GM19452 (cell line): ENCODE measurements at regions not wholly inside any gene's neighbourhood (a gene's known extent, or its start where the extent isn't known, plus 50 kb on each side); places are given as distances from the start of the nearest gene placed in this dataset.
"Not testable (repeated sequence)": the region's sequence is repeated elsewhere in the genome, so short reads cannot be mapped to it uniquely, and the experiment has no call there.

Source experiments
- ATAC-seq: cut with Tn5 transposase; IDR thresholded peaks from one replicate; pipeline ENCODE4 v1.9.1; 2021; ENCODE audit not compliant: unreplicated experiment

DNA sequence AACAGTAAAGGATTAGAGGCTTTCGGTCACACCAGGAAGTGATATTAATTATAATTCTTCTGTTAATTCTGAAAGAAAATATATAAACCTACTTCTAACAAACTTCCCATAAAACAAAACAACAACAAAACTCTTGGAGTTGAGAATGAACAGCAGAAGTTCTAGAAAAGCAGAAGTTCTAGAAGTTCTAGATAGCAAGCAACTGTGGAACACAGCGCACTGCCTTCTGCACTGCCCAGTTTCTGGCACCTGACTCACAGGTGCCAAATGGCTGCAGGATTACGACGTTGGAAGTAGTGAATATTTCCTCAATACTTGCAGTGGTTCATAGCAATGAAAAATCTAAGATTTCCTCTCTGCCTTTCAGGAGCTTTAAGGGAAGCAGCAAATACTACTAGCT, 132.2 kb downstream of the OR13A1 start:
- ATAC-seq: no peak

DNA sequence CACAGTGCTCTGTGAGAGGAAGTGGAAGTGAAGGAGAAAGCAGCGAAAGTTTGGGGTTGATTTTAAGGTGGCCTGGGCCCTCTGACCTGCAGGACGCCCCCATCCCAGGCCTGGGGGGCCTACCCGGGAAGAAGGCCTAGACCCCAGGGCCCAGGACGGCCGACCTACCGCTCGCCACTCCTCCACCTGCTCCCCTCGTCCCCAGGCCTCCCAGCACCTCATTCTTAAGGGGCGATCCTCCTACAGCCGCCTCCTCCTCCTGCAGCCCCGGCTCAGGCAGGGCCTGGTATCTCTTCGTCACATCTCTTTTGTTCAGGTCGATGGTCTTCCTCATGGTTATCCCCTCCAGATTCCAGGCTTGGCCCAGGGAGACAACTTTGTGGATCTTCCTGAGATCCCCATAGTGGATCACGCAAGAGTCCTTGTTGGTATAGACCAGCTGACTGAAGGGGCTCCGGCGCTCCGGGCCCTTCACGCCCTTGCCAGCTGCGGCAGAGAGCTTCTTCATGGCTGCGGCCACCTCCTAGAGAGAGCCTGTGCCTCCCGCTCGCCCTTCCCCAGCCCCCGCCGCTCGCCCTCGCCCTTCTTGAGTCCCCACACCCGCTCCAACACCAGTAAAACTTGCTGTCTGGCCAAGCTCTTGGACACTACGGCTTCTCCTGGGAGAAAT, 117.5 kb downstream of the OR13A1 start:
- no peak for ATAC-seq

DNA sequence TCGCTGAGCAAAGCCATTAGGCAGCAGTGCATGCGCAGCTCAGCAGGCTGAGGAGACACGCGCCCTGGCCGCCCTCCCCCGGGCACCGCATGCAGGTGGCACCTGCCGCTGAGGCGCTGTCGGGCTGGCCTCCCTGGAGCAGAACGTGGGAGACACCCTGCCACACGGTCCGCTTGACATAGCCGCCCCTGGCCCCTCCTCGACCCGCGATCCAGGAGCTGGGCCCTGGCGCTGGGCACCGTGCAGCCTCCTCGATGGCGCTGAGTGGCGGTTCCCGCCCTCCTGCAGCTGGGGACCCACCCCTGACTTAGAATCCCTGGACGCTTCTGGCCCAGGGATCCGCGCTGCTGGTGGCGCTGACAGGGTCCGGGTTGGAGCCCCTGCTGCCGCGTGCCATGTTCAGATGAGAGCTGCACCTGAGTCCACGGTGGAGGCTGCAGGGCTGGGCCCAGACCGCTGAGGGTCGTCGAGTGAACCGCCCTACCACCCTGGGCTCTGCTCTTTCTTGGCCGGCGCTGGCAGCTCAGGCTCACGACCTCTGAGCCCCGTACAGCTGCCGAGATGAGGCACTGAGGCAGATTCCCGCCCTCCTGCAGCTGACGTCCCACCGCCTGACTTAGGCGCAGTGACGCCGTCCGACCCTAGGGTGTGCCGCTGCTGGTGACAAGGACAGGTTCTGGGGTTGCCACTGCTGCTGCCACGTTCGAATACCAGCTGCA, 116.8 kb downstream of the OR13A1 start:
- no peak for ATAC-seq

DNA sequence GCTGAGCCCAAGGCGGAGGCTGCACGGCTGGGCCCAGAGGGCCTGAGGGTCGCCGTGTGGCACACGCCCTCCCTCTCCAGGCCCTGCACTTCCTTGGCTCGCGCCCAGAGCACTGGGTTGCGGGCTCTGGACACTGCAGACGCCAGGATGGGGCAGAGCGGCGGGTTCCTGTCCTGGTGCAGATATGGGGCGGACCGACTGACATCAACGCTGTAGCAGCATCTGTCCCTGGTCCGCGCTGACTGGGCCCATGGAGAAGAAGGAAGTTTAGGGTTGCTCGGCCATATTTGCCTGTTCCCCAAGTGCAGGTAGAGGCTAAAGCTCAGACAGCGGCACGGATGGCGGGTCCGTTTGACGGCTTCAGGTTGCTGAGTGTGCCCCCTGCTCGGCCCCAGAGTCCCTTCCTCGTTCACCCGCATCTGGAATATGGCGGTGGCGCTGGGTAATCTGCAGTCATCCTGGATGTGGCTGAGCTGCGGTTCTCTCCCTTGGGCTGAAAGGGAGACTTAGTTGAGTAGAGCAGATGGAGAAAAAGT, 116.1 kb downstream of the OR13A1 start:
- no peak for ATAC-seq

DNA sequence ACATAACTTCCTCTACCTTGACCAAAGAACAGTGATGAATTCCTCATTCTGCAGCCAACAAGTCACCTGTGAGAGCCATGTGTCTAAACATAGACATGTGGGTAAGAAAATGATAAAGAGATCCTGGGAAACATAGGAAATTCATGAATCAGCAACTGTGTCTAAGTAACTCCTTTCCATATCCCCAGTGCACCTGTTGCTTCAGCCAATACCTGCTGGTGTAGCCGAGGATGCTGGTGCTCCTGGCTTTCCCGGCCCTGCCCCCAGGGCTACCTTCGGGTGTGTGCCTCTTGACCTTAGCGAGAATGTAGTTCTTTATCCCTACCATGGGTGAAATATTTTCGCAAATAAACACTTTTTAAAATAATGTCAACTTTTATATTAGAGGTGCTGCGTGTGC, 114.1 kb downstream of the OR13A1 start:
- no peak for ATAC-seq

DNA sequence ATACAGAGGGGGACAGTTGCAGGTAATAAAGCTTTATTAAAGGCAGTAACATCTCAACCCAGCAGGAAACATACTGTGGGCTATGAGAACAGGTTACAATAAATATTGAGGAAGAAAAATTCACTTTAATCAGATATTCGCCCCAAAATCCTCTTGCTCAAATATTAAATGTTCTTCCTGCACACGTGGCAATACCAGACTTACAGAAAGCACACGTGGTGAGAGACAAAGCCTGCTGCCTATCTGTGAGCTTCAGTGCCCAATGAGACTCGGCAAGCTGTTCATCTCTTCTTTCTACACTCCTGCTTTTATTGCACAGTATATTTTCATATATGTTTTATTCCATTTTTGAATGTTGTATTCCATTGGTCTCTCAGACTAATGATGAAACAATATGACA, 113.2 kb downstream of the OR13A1 start:
- ATAC-seq: no peak

DNA sequence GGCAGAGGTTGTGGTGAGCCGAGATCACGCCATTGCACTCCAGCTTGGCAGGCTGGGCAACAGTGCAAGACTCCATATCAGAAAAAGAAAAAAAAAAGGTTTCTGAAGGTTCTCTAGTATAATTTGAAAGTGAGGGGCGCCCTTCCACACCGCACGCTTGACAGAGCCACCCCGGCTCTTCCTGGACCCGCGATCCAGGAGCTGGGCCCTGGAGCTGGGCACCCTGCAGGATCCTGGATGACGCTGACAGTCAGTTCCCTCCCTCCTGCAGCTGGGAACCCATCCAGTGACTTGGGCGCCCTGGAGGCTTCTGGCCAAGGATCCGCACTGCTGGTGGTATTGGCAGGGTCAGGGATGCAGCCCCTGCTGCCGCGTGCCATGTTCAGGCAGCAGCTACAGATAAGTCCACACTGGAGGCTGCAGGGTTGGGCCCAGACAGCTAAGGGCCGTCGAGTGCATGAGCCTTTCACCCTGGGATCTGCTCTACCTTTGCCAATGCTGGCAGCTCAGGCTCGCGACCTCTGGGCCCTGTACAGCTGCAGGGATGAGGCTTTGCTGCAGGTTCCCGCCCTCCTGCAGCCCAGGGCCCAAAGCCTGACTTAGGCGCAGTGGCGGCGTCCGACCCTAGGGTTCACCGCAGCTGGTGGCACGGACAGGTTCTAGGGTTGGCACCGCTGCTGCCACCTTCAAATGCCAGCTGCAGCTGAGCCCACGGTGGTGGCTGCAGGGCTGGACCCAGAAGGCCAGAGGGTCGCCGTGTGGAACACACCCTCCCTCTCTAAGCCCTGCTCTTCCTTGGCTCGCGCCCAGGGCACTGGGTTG, 110.2 kb downstream of the OR13A1 start:
- ATAC-seq: no peak

DNA sequence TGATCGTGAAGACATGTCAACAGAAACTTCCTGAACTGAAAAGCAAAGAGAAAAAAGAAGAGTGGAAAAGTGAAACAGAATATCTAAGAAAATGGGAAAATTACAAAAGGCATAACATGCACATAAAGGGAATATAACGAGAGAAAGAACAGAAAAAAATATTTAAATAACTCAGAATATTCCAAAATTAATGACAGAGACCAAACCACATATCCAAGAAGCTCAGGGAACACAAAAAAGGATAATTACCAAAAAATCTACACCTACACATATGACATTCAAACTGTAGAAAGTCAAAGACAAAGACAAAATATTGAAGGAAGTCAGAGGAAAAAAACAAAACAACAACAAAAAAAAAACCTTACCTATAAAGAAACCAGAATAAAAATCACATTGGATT, 105.5 kb downstream of the OR13A1 start:
- ATAC-seq: no peak

DNA sequence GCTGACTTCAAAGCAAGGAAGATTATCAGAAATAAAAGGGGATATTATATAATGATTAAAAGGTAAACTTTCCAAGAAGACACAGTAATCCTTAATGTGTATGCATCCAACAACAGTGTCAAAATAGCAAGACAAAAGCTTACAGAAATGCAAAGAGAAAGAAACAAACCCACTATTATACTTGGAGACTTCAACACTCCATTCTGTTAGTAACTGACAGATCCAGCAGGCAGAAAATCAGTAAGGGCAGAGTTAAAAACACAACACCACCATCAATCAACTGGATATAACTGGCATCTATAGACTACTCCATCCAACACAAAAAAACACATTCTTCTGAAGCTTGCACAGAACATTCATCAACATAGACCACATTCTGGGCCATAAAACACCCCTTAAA, 103.8 kb downstream of the OR13A1 start:
- ATAC-seq: no peak

DNA sequence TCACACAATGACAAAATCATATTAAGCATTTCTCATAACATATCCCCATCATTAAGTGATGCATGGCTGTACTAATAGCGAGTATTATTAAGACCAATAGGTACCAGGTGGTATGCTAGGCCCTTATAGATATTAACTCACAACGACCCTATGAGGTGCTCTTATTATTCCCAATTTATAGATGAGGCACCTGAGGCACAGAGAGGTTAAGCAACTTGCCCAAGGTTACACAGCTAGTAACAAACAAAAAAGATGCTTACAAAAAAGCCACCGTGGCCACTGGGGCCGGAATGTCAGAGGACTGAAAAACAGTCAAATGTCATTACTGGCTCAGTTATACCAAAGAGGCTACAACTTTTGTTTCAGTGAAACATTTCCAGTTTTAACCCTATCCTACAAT, 96.0 kb downstream of the OR13A1 start:
- ATAC-seq: no peak

DNA sequence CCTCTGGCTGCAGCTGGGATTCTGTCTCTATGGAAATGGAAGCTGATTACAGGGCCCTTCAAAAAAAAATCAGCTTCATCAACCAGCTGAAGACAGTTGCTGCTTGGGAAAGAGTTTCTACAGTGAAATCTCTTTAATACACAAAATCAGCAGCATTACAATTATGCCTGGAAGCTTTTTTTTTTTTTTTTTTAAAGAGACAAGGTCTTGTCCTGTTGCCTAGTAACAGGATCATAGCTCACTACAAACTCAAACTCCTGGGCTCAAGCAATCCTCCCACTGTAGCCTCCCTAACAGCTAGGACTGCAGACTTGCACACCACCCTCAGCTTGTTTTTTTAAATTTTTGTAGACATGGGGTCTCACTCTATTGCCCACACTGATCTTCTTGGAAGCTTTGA, 94.5 kb downstream of the OR13A1 start:
- no peak for ATAC-seq

DNA sequence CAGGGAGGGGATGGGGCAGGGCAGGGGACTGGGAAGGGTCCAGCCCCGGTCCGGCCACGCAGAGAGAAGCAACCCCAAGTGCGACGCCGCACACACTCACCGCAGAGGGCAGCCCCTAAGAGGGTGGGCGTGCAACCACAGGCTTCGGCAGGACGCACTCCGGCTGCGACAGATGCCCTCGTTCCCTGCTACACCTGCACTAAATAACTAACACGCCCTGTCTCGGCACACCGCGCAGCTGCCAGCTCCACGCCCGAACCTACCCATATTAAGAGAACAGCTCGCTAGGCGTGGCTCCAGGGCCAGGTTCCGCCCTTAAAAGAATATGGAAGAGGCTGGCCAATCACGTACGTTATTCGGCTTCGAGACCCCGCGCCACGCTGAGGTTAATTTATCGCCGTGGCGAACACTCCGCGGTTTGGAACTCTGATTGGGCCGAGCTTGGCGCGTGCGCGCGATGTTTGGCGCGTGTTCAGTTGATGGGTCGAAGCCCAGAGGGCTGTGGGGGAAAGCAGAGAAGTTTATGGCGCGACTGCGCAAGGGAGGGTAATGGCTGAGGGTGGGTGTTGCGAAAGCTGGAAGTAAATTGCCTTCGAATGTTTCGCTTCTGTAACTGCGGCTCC, 91.1 kb downstream of the OR13A1 start:
- ATAC-seq: no peak

DNA sequence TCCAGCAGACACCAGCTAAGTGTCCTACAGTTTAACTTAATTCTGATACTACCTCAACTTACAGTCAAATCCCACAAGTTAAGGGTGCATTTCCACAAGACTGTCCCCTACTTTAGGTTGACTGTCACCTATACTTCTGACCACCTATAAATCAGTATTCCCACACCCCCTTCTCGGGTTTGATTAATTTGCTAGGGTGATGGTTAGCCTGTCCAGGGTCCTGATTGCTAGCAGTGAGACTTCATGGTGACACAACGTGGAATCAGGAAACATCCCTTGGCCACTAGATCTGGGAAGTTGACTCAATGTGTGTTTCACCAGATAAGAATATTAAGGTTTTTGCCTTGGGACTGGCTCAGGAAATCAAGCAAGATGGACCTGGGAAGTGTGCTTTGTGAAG, 88.4 kb downstream of the OR13A1 start:
- ATAC-seq: no peak

DNA sequence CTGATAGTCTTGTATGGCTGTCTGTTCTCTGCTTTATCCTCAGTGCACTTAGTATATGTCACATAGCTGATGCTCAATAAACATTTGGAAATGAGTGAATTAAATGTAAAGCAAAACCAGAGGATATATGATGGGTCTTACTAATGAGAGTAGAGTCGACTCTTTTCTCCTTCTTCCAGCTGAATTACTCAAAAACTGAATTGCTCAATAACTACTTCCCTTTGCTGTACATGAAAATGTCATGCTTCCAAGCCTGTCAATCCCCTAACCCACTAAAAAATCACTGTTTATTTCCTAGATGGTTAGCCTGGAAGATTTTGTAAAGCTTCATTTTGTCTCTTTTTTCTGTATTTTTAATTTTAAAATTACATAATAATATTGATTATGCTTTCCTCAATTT, 88.0 kb downstream of the OR13A1 start:
- no peak for ATAC-seq

DNA sequence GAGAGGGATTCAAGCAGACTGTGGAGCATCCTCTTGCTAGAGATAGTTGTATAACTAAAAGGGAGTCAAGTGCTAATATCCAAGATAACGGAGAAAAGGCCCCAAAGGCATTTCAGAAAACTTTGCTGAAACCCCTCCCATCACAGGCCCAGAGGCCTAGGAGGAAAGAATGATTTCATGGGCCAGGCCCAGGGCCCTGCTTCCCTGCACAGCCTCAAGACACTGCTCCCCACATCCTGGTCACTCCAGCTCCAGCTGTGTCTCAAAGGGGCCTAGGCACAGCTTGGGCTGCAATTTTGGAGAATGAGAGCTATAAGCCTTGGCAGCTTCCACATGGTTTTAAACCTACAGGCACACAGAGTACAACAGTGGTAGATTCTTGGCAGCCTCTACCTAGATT, 85.6 kb downstream of the OR13A1 start:
- no peak for ATAC-seq

DNA sequence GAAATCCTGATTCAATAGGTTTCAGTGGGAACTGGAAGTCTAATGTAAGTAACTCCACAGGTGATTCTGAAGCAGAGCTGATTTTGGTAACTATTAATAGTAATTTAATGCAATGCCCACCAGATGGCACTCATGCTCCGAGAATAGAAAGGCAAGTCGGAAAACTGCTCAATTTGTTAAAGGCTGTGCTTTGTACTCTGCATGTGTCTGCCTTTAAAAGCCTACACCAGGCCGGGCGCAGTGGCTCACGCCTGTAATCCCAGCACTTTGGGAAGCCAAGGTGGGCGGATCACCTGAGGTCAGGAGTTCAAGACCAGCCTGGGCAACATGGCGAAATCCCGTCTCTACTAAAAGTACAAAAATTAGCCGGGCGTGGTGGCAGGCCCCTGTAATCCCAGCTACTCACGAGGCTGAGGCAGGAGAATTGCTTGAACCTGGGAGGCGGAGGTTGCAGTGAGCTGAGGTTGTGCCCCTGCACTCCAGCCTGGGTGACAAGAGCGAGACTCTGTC, 80.1 kb downstream of the OR13A1 start:
- not testable (repeated sequence) for ATAC-seq

DNA sequence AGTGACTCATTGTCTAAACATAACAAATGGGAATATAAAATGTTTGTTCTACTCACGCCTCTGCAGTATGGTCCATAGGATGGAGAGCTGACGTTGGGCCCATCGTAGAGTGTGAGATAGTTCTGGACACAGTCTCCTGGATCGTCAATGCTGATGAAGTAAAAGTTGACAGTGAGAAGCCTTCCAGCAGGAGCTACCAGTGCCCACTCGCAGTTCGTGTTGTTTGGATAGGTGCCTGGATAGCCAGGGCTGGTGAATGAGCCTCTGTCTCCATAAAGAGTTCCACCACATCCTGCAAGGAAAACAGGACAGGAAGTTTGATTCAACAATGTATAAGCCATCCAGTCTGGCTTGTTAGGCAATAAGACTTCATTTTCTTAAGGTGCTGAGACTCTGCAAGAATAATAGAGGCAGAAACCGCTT, 79.6 kb downstream of the OR13A1 start:
- no peak for ATAC-seq

DNA sequence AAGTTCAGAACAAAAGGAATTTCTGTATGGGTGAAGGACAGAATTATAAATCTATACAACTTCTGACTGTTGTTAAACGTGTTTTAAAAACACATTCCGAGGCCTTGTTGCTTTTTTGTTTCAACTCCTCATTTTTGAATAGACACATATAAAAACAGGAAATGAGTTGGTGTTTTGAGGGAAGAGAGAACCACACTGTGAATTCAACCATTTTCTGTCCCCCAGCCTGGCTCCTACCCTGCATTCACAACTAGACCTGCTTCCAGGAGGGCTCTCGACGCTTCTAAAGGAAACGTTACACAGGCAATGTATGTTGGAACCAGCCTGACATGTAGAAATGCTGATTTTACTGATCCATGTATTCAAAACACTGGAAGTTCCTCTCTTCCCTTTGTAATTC, 76.5 kb downstream of the OR13A1 start:
- no peak for ATAC-seq

DNA sequence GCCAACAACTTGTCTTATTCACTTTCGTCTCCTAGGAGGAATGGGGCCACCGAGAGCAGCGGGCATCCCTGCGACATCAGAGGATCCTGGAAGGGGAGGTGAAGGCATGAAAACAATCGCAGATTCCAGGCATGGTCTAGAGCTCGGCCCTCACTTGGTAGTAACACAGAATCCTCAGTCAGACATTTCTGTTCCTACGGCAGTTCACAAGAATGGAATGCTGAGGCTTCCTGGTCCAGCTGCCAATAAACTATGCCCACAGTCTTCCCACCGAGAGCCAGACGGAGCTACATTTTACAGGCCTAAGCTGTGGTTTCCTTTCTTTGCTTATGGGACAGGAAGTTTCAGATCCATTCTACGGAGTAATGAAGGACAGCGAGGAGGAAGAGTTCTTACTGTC, 75.8 kb downstream of the OR13A1 start:
- no peak for ATAC-seq

DNA sequence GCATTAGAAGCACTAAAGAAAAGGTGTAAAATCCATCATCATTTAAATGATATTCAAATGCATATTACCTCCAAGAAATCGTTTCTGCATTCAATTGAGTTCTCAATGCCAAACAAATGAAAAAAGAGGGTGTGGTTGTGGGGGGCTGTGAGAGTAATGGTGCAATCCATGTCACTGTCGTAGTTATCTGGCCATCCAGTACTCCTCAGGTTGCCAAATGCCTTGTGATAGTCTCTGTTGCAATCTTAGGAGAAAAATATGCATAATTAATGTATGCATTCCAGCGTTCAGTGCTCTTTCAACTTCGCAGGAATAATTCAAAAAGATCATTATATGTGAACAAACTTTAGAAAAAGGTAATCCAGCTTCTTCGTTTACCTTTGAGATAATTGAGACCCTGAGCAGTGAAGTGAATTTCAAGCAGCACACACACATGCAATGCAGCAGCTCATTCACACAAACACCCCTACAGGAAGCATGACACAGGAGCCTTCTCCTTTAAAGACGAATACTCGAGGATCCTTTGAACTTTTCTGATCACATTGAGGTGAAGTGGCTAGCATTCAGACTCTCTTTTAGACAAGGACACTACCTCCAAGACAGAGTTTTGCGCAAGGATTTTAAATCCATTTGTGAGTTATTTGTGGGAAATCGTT, 73.4 kb downstream of the OR13A1 start:
- no peak for ATAC-seq

DNA sequence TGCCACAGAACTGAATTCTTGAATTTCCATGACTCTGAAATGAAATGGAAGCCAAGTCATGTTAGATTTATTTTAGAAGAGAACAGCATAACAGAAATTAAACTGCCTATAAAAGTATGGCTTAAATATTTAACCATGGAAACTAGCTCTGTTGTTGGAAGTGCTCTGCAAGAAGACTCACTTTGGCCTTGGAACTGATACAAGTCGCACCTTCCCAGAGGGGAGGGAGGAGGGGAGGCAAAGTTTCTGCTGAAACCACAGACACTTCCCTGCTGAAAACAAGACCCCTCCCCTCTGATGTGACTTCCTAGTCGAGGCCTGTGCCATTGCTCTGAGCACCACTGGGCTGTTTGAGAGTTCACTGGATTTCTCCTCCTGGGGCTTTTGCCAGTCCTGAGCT, 72.1 kb downstream of the OR13A1 start:
- ATAC-seq: no peak
